Loucy (cell line): ENCODE measurements at regions not wholly inside any gene's neighbourhood (a gene's known extent, or its start where the extent isn't known, plus 50 kb on each side); places are given as distances from the start of the nearest gene placed in this dataset.

Source experiments
- EZH2phosphoT487 ChIP-seq: fragments of 200-600 bp; IDR thresholded peaks from 2 replicates; pipeline ENCODE4 v1.6.1; 2018; ENCODE audit warnings: antibody characterized with exemption, mild to moderate bottlenecking, moderate library complexity, borderline replicate concordance
- TF ChIP-seq, protein P1 (sequence below): fragments of 200-600 bp; sonication (generic); conservative IDR thresholded peaks from 2 replicates; pipeline ENCODE4 v1.5.1; 2014; ENCODE audit warnings: mild to moderate bottlenecking, antibody characterized with exemption, low read length

DNA sequence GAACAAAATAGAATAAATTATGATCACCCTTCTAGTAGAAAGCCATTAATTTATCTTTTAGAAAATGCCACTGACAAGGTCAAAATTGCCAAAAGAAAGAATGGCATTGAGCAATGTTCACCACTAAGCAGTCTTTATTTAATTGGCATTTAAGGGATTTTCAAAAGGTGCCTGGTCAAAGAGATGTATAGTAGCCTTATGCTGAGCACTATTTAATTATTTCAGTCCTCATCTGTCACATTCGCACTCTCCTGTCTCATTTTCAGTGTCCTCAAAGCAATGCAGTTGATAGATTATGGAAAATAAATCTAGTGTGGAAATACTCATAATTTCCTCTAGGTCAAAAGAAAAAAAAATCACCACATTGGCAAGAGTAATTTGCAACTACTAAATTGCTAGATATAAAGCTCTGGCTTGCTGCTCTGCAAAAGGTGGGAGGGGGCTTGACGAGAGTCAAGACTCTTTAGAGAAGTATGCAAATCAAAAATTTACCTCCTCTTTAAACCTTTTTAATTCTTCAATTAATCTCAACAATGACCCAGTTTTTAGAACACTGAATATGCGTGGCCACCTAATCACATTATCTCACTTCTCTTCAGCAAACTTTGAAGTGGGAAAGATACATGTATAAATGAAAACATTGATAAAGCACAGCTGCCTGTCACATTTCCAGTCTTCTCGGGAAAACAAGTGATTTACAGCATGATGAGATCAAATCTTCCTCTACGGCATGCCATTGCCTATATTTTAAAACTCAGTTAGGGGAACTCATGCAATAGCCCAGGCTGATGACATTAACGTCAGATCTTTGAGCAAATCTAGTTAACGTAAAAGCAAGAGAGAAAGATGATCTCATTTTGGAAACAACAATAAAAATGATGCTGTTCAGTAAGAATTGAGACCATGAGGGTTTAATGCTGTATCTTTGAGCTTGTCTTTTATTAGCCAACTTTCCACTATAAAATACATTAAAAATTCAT is 373.1 kb upstream of the DCN start:
- TF ChIP-seq, protein P1, sequence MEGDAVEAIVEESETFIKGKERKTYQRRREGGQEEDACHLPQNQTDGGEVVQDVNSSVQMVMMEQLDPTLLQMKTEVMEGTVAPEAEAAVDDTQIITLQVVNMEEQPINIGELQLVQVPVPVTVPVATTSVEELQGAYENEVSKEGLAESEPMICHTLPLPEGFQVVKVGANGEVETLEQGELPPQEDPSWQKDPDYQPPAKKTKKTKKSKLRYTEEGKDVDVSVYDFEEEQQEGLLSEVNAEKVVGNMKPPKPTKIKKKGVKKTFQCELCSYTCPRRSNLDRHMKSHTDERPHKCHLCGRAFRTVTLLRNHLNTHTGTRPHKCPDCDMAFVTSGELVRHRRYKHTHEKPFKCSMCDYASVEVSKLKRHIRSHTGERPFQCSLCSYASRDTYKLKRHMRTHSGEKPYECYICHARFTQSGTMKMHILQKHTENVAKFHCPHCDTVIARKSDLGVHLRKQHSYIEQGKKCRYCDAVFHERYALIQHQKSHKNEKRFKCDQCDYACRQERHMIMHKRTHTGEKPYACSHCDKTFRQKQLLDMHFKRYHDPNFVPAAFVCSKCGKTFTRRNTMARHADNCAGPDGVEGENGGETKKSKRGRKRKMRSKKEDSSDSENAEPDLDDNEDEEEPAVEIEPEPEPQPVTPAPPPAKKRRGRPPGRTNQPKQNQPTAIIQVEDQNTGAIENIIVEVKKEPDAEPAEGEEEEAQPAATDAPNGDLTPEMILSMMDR = no peak
- TF ChIP-seq EZH2phosphoT487 = no peak
